ENCODE measurements at regions not wholly inside any gene's neighbourhood (a gene's known extent, or its start where the extent isn't known, plus 50 kb on each side); places are given as distances from the start of the nearest gene placed in this dataset.

DNA sequence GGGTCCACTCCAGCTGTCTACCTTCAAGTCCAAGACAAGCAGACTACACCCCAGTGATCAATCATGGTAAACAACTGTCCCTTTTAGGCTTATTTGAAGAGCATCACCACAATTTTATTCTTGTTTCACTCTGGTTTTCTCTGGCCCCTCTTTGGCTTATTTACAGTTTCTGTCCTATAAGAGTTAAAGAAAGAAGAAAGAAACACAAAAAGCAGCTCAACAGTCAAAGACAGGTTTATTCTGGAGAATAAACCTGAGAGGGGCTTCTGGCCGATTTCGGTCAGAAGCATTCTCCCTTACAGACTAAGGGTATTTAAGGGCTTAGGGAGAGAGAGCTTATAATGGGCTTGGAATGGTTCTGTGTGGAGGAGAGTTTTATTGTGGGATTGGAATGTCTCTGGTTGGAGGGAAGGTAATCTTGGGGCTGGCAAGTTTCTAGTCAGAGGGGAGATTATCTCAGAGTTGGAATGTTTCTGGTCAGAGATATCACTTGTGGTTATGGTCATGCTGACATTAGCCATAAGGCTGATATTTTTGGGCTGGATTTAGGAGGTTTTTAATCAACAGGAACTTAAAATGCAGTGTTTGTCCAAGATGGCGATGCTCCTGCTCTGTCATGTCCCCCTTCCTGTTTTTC is 161.0 kb downstream of the URB2 start:
- WGBS, 2 experiments (ENCODE audit: extremely low coverage in 1 of 2, insufficient coverage in 1 of 2, insufficient read length in 1 of 2, insufficient replicate concordance in 2 of 2, low coverage in 1 of 2, low lambda C conversion rate in 2 of 2, missing lambda C conversion rate in 1 of 2): 59% methylated on average over 3 of the region's 3 CpGs; no CpG with 5 or more reads in 1 of the 2 experiments
- Histone ChIP-seq H3K18ac (ENCODE audit: extremely low read depth, low read length) (no peak overlapping the region), H3K9ac (replicated peaks in 1 of 4; ENCODE audit: extremely low read depth in 1 of 4, low read depth in 3 of 4, low read length in 3 of 4) (no peak overlapping the region), H4K91ac (replicated peaks; ENCODE audit: insufficient read length, low read length) (no peak overlapping the region), H3K36me3 (ENCODE audit: control insufficient read depth in 2 of 4, insufficient read depth in 4 of 4, low read length in 3 of 4) (peaks cover 0 to 4% (median 0%) of the 10 kb centered on the region in 4 experiments; a peak in 1 of 8 replicates), H3K4me3 (ENCODE audit: extremely low read depth in 1 of 4, insufficient read depth in 2 of 4, low read depth in 3 of 4, low read length in 4 of 4) (no peak overlapping the region), H4K8ac (ENCODE audit: extremely low read depth, insufficient read depth, low read length) (no peak overlapping the region), H4K5ac (ENCODE audit: insufficient read length, low read depth, low read length) (no peak overlapping the region), H2AK5ac (ENCODE audit: low read depth, low read length) (no peak overlapping the region), H3K4ac (replicated peaks; ENCODE audit: insufficient read length, low read depth, low read length) (no peak overlapping the region), H3K23ac (ENCODE audit: insufficient read length) (no peak overlapping the region), H4K20me1 (replicated peaks in 1 of 2; ENCODE audit: control insufficient read depth in 1 of 2, insufficient read depth in 2 of 2, low read length in 2 of 2) (no peaks in the 10 kb centered on the region), H2BK5ac (ENCODE audit: low read depth, low read length) (no peak overlapping the region), H3K27me3 (replicated peaks in 1 of 4; ENCODE audit: control insufficient read depth in 3 of 4, extremely low read depth in 1 of 4, insufficient read depth in 3 of 4, low read length in 3 of 4) (no peaks in the 10 kb centered on the region), H2BK120ac (replicated peaks; ENCODE audit: low read depth, low read length) (no peak overlapping the region), H3K23me2 (ENCODE audit: low read depth, low read length) (peaks cover 6% of the 10 kb centered on the region; the same call in 1 of the 2 replicates), H3K79me2 (ENCODE audit: control insufficient read depth in 1 of 2, insufficient read depth in 2 of 2, low read length in 2 of 2) (no peaks in the 10 kb centered on the region), H2BK15ac (ENCODE audit: low read length) (no peak overlapping the region), H3K27ac (ENCODE audit: low read depth, low read length) (no peak overlapping the region), H3K9me3 (ENCODE audit: insufficient read depth in 2 of 2, low read depth in 1 of 2, low read length in 1 of 2) (peaks cover 11 to 21% of the 10 kb centered on the region in 2 experiments), H3K14ac (ENCODE audit: insufficient read length) (no peak overlapping the region), H3K4me1 (replicated peaks in 1 of 4; ENCODE audit: control insufficient read depth in 3 of 4, insufficient read depth in 4 of 4, low read length in 3 of 4) (no peaks in the 10 kb centered on the region), H2AFZ (ENCODE audit: low read length) (no peak overlapping the region), H3K79me1 (ENCODE audit: low read depth, low read length) (no peaks in the 10 kb centered on the region; the same call in 1 of the 2 replicates), H3K4me2 (ENCODE audit: insufficient read depth in 1 of 2, low read depth in 2 of 2, low read length in 2 of 2) (no peak overlapping the region), H2BK12ac (ENCODE audit: low read depth, low read length) (no peak overlapping the region), H2BK20ac (ENCODE audit: low read length) (no peak overlapping the region), H3K56ac (replicated peaks; ENCODE audit: insufficient read length, low read depth, low read length) (no peak overlapping the region)
- FAIRE-seq (no peak), DNase-seq (ENCODE audit: low read depth in 1 of 2, low spot score in 2 of 2) (no peak)
- ChIA-PET CTCF (ENCODE audit: partially characterized antibody) (interaction anchor here (0.8 to 1.1 kb wide), 2 partner anchors 31 to 233 kb away, joined by 3 to 4 read pairs; no protein-coding TSS in a partner anchor), POLR2A (ENCODE audit: partially characterized antibody) (no interaction called here)
- TF ChIP-seq POU5F1 (IDR thresholded peaks at IDR 0.05; ENCODE audit: low read depth, low read length) (no peak), SAP30 (IDR thresholded peaks at IDR 0.05; ENCODE audit: insufficient read depth, insufficient replicate concordance, low read length) (no peak), HDAC6 (IDR thresholded peaks at IDR 0.05; ENCODE audit: low read depth, low read length) (no peak), POLR2AphosphoS5 (IDR thresholded peaks at IDR 0.05; ENCODE audit: low read depth, low read length) (no peak), FOSL1 (IDR thresholded peaks at IDR 0.05; ENCODE audit: insufficient read depth, low read depth, low read length) (no peak), CHD2 (IDR thresholded peaks at IDR 0.05; ENCODE audit: low read length) (no peak), ZNF274 (IDR thresholded peaks at IDR 0.05; ENCODE audit: borderline replicate concordance, extremely low read depth, low read length) (no peak), GTF2F1 (IDR thresholded peaks at IDR 0.05; ENCODE audit: borderline replicate concordance, low read depth, low read length) (no peak), SP1 (IDR thresholded peaks at IDR 0.05; ENCODE audit: low read depth, low read length) (no peak), SIRT6 (IDR thresholded peaks at IDR 0.05; ENCODE audit: low read length) (no peak), RAD21 (IDR thresholded peaks at IDR 0.05 in 1 of 2, conservative IDR thresholded peaks at IDR 0.05 in 1 of 2; ENCODE audit: low read depth in 2 of 2, low read length in 2 of 2) (no peak), PHF8 (conservative IDR thresholded peaks at IDR 0.05; ENCODE audit: low read depth, low read length) (no peak)
- TF ChIP-seq, protein P1, sequence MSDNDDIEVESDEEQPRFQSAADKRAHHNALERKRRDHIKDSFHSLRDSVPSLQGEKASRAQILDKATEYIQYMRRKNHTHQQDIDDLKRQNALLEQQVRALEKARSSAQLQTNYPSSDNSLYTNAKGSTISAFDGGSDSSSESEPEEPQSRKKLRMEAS (IDR thresholded peaks at IDR 0.05): no peak
